Lung (tissue), 11 donors: ENCODE measurements at regions not wholly inside any gene's neighbourhood (a gene's known extent, or its start where the extent isn't known, plus 50 kb on each side); places are given as distances from the start of the nearest gene placed in this dataset.

Experiments used
- ATAC-seq: fragments of 200-7000 bp; cut with Tn5 transposase; one replicate; pipeline ENCODE4 v1.9.1; 2020; ENCODE audit warnings: moderate number of reproducible peaks; ENCODE audit not compliant: insufficient read depth, low FRiP score
- DNase-seq, 3 donors: peaks; one replicate each; pipeline ENCODE4 v3.0.0-alpha.2; 2013 to 2017
- H3K27ac ChIP-seq, 2 donors: one replicate each; pipeline ENCODE4 v1.5.1; 2013; ENCODE audit warnings: mild to moderate bottlenecking in 2 of 2, moderate library complexity in 2 of 2, control low read depth in 1 of 2, inconsistent platforms in 1 of 2, low read depth in 1 of 2, low read length in 1 of 2
- H3K27me3 ChIP-seq, 3 donors: one replicate each; pipeline ENCODE4 v1.5.1; 2013; ENCODE audit warnings: low read length in 2 of 3; ENCODE audit not compliant: control insufficient read depth in 3 of 3, insufficient read depth in 3 of 3
- H3K36me3 ChIP-seq, 4 donors: one replicate each; pipeline ENCODE4 v1.5.1; 2013; ENCODE audit warnings: low read length in 4 of 4, mild to moderate bottlenecking in 1 of 4, moderate library complexity in 1 of 4; ENCODE audit not compliant: control insufficient read depth in 4 of 4, insufficient read depth in 4 of 4
- H3K4me1 ChIP-seq, 5 donors: one replicate each; pipeline ENCODE4 v1.5.1; 2013; ENCODE audit warnings: low read length in 5 of 5, mild to moderate bottlenecking in 2 of 5, moderate library complexity in 1 of 5; ENCODE audit not compliant: control insufficient read depth in 5 of 5, insufficient read depth in 5 of 5
- H3K4me3 ChIP-seq: one replicate; pipeline ENCODE4 v1.5.1; 2013; ENCODE audit warnings: mild to moderate bottlenecking, control low read depth, moderate library complexity
- H3K9ac ChIP-seq, 2 donors: one replicate each; pipeline ENCODE4 v1.5.1; 2013; ENCODE audit warnings: low read length in 2 of 2, control low read depth in 1 of 2; ENCODE audit not compliant: insufficient read depth in 1 of 2
- H3K9me3 ChIP-seq, 4 donors: one replicate each; pipeline ENCODE4 v1.5.1; 2013; ENCODE audit warnings: low read length in 3 of 4, mild to moderate bottlenecking in 1 of 4, moderate library complexity in 1 of 4; ENCODE audit not compliant: control insufficient read depth in 4 of 4, insufficient read depth in 3 of 4
- CTCF ChIP-seq: IDR thresholded peaks from 2 replicates; pipeline ENCODE4 v1.5.1; 2012; ENCODE audit warnings: mild to moderate bottlenecking; ENCODE audit errors: control extremely low read depth, extremely low read depth
- WGBS, 2 donors: extraction: QIAGEN DNeasy Blood & Tissue Kit; methylation state at CpG; one replicate each; pipeline ENCODE4 v1.1.7; 2013; 5-methylcytosine and 5-hydroxymethylcytosine counted together
- donor health status: control.
- donor health status: control.
- donor health status: Bipolar disorder and iron deficiency.
- donor health status: healthy.
- donor health status: DM: yes; HTN: yes; CAD: no.

GRCh38 chr4:111641813-111642579 lies 503.3 kb upstream of the FAM241A start:
- Histone ChIP-seq H3K4me3 (no peak overlapping the region), H3K9me3 (no peaks in the 10 kb centered on the region), H3K27ac (no peak overlapping the region), H3K36me3 (no peaks in the 10 kb centered on the region), H3K4me1 (no peaks in the 10 kb centered on the region), H3K9ac (no peak overlapping the region), H3K27me3 (peaks cover 0 to 7% (median 2%) of the 10 kb centered on the region in 3 donors)
- WGBS, 2 donors, result 31% methylated on average over 9 of the region's 9 CpGs
- DNase-seq, result peak; percentile 80 to 96 (median 95)
- ATAC-seq, result peak; percentile 94
- TF ChIP-seq CTCF, result peak; percentile 35

GRCh38 chr4:111648056-111648455 lies 497.2 kb upstream of the FAM241A start:
- Histone ChIP-seq H3K27ac (no peak overlapping the region), H3K9me3 (no peaks in the 10 kb centered on the region), H3K9ac (no peak overlapping the region), H3K27me3 (peaks cover 0 to 4% (median 0%) of the 10 kb centered on the region in 3 donors), H3K4me1 (no peaks in the 10 kb centered on the region), H3K4me3 (no peak overlapping the region), H3K36me3 (no peaks in the 10 kb centered on the region)
- 66 to 77% methylated on average over 5 of the region's 5 CpGs for WGBS, 2 donors
- ATAC-seq (no peak), DNase-seq (no peak)
- TF ChIP-seq CTCF, result no peak

GRCh38 chr4:111649308-111649707 lies 495.9 kb upstream of the FAM241A start:
- H3K4me1 ChIP-seq, result no peaks in the 10 kb centered on the region
- H3K9ac ChIP-seq, result no peak overlapping the region
- H3K9me3 ChIP-seq, result no peaks in the 10 kb centered on the region
- no peak overlapping the region for H3K4me3 ChIP-seq
- H3K27ac ChIP-seq, result no peak overlapping the region
- ATAC-seq (no peak), DNase-seq (no peak)
- WGBS, 2 donors, result 56 to 58% methylated on average over 3 of the region's 3 CpGs
- H3K27me3 ChIP-seq, result peaks cover 0 to 4% (median 0%) of the 10 kb centered on the region in 3 donors
- no peaks in the 10 kb centered on the region for H3K36me3 ChIP-seq
- no peak for TF ChIP-seq CTCF
